ENCODE measurements at regions not wholly inside any gene's neighbourhood (a gene's known extent, or its start where the extent isn't known, plus 50 kb on each side); places are given as distances from the start of the nearest gene placed in this dataset.

DNA sequence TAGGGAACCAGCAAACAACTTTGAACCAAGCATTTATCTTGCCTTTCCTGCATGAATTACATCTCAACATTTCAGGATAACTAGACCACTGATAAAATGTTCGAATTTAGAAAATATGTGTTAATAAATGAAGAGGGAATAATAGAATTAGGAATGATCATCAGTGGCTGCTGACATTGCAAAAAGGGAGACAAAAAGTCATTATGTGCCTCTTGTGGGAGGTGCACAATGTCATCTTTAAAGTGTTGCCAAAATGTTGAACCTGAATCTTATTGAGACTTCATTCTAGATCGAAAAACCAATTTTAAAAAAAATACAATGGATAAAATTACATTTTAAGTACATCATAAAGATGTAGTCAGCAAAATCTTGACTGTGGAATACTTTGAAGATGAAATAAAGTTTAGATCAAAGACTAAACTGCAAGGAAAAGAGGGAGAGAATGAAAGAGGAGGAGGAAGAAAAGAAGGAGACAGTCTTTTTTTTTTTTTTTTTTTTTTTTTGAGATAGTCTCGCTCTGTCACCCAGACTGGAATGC, 299.3 kb downstream of the FBXW7 start:
- TF ChIP-seq, protein P1, sequence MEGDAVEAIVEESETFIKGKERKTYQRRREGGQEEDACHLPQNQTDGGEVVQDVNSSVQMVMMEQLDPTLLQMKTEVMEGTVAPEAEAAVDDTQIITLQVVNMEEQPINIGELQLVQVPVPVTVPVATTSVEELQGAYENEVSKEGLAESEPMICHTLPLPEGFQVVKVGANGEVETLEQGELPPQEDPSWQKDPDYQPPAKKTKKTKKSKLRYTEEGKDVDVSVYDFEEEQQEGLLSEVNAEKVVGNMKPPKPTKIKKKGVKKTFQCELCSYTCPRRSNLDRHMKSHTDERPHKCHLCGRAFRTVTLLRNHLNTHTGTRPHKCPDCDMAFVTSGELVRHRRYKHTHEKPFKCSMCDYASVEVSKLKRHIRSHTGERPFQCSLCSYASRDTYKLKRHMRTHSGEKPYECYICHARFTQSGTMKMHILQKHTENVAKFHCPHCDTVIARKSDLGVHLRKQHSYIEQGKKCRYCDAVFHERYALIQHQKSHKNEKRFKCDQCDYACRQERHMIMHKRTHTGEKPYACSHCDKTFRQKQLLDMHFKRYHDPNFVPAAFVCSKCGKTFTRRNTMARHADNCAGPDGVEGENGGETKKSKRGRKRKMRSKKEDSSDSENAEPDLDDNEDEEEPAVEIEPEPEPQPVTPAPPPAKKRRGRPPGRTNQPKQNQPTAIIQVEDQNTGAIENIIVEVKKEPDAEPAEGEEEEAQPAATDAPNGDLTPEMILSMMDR (IDR thresholded peaks at IDR 0.05; ENCODE audit: low read depth, low read length): no peak
- TF ChIP-seq POLR2A (IDR thresholded peaks at IDR 0.05; ENCODE audit: extremely low read depth, insufficient read length) (no peak), MYC (IDR thresholded peaks at IDR 0.05; ENCODE audit: low read depth, low read length) (no peak)
- TF ChIP-seq, protein P2, sequence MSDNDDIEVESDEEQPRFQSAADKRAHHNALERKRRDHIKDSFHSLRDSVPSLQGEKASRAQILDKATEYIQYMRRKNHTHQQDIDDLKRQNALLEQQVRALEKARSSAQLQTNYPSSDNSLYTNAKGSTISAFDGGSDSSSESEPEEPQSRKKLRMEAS (IDR thresholded peaks at IDR 0.05; ENCODE audit: low read depth, low read length): no peak

All from NB4 (cell line).